HL-60 (cell line): ENCODE measurements at regions not wholly inside any gene's neighbourhood (a gene's known extent, or its start where the extent isn't known, plus 50 kb on each side); places are given as distances from the start of the nearest gene placed in this dataset.

Experiments
- CTCF ChIP-seq: IDR thresholded peaks from one replicate; pipeline ENCODE4 v1.5.1; 2011; ENCODE audit warnings: low read length, control low read depth, inconsistent platforms; ENCODE audit not compliant: insufficient read depth
- GABPA ChIP-seq: IDR thresholded peaks from 2 replicates; pipeline ENCODE4 v1.6.1; 2012; ENCODE audit warnings: low read depth
- POLR2AphosphoS5 ChIP-seq: IDR thresholded peaks from 2 replicates; pipeline ENCODE4 v1.6.1; 2012; ENCODE audit warnings: low read depth
- REST ChIP-seq: IDR thresholded peaks from 2 replicates; pipeline ENCODE4 v1.6.1; 2012; ENCODE audit warnings: low read depth; ENCODE audit not compliant: insufficient replicate concordance
- SPI1 ChIP-seq: IDR thresholded peaks from 2 replicates; pipeline ENCODE4 v1.6.1; 2012; ENCODE audit warnings: low read depth, mild to moderate bottlenecking, borderline replicate concordance

GRCh38 chr13:86581706-86582105 lies 782.5 kb upstream of the SLITRK6 start:
- TF ChIP-seq CTCF (no peak), POLR2AphosphoS5 (no peak), REST (no peak), GABPA (no peak), SPI1 (no peak)
